Bronchial epithelial cell (primary cell): ENCODE measurements at regions not wholly inside any gene's neighbourhood (a gene's known extent, or its start where the extent isn't known, plus 50 kb on each side); places are given as distances from the start of the nearest gene placed in this dataset.

ENCODE experiments used
- DNase-seq: peaks from one replicate; pipeline ENCODE4 v3.0.0-alpha.2; 2010; ENCODE audit warnings: low read depth
- FAIRE-seq: peaks from 2 replicates; lab custom pipeline; 2011; peaks lifted over from hg19 to GRCh38; lab: Jason Lieb, UNC
- H3K27me3 ChIP-seq: 2 replicates; pipeline ENCODE4 v1.5.1; 2011; ENCODE audit warnings: low read length; ENCODE audit not compliant: control insufficient read depth, insufficient read depth
- H3K36me3 ChIP-seq: 2 replicates; pipeline ENCODE4 v1.5.1; 2011; ENCODE audit warnings: low read length; ENCODE audit not compliant: control insufficient read depth, insufficient read depth
- H3K4me3 ChIP-seq: 2 replicates; pipeline ENCODE4 v1.5.1; 2011; ENCODE audit warnings: mild to moderate bottlenecking, low read depth, low read length, control low read depth
- TF ChIP-seq, protein P1 (sequence below): IDR thresholded peaks from 2 replicates; pipeline ENCODE4 v1.5.1; 2011; ENCODE audit warnings: mild to moderate bottlenecking, moderate library complexity, low read length, control low read depth, inconsistent platforms; ENCODE audit not compliant: insufficient read depth, severe bottlenecking

DNA sequence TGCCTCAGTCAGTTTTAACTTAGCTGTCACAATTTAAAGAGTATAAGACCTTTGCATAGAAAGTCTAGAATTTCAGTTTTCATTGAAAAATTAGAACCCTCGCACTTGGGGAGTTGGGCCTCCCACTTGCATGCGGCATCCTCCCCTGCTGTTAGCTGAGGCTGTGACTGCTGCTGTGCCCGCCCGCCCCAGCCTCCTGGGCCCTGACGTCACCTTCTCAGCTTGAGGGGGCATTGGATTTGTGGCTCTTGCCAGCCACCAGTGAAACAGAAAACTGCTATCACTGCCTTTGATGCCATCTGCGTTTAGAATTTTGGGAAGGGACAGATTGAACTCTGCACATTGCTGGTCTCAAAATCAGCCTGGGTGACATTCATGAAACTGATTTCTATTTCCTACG lies 108.7 kb downstream of the CTTN start:
- FAIRE-seq = peak; percentile 23
- DNase-seq = no peak
- H3K4me3 ChIP-seq = no peak overlapping the region
- H3K36me3 ChIP-seq = no peaks in the 10 kb centered on the region
- no peaks in the 10 kb centered on the region for H3K27me3 ChIP-seq
- TF ChIP-seq, protein P1, sequence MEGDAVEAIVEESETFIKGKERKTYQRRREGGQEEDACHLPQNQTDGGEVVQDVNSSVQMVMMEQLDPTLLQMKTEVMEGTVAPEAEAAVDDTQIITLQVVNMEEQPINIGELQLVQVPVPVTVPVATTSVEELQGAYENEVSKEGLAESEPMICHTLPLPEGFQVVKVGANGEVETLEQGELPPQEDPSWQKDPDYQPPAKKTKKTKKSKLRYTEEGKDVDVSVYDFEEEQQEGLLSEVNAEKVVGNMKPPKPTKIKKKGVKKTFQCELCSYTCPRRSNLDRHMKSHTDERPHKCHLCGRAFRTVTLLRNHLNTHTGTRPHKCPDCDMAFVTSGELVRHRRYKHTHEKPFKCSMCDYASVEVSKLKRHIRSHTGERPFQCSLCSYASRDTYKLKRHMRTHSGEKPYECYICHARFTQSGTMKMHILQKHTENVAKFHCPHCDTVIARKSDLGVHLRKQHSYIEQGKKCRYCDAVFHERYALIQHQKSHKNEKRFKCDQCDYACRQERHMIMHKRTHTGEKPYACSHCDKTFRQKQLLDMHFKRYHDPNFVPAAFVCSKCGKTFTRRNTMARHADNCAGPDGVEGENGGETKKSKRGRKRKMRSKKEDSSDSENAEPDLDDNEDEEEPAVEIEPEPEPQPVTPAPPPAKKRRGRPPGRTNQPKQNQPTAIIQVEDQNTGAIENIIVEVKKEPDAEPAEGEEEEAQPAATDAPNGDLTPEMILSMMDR = no peak

DNA sequence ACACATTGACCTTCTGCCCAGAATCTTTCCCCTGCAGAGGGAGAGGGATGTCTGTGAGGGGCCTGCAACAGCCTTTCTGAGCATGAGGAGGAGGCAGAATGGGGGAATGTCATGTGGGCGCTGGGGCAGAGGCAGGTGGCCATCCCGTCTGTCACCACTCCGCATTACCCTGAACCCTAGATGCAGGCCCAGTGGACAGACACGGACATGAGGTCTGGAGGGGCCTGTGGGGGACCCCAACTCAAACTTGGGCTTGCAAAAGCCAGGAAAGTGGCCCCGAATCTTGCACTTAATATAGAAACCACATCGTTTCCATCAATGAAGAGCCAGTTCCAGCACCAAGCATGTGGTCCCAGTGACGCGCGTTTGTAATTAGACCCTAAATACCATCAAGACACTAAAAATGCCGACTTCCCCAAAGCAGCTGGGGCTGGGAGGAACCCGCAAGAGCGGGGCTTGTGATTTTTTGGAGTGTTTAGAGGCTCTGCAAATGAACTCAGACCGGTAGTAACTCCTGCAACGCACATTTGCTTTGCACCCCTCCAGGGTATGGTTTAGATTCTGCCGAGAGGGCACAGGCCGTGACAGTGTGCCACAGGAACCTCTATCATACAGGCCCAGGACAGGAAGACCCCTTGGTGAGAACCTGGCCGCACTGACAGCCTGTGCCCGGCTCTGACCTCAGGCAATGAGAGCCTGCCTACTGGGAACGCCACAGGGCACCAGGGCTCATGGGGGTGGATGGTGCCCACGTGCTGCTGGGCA lies 109.3 kb downstream of the CTTN start:
- no peak for DNase-seq
- FAIRE-seq = no peak

DNA sequence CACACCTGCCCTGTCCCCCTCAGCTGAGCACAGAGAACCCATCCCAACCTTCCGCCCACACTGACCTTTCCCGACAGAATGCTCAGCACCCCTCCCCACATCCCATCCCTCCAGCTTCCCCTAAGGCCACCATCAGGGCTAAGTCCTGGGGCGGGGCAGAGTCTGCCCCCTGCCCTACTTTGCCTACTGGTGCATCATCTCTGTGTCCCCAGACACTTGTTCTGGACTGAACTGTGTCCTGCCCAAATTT lies 109.8 kb downstream of the CTTN start:
- FAIRE-seq (no peak), DNase-seq (no peak)
- TF ChIP-seq, protein P1 = no peak
- Histone ChIP-seq H3K36me3 (no peaks in the 10 kb centered on the region), H3K27me3 (no peaks in the 10 kb centered on the region), H3K4me3 (no peak overlapping the region)

More for the DNA sequence above, 109.3 kb downstream of the CTTN start:
- Histone ChIP-seq H3K27me3 (no peaks in the 10 kb centered on the region), H3K4me3 (no peak overlapping the region), H3K36me3 (no peaks in the 10 kb centered on the region)
- TF ChIP-seq, protein P1 = no peak

DNA sequence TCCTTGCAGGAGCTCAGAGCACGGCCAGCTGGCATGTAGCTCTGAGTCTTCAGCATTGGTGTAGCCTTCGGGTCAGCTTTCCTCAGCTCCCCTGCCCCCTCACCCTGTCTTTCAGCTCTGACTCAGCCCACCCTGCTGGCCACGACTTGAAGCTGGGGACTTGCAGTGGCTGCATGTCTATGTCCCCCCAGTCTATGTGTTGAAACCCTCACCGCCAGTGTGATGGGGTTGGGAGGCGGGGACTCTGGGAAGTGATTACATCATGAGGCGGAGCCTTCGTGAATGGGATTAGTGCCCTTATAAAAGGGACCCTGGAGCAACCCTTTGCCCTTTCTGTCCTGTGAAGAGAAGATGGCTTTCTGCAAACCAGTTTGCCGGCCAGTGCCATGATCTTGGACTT lies 111.1 kb downstream of the CTTN start:
- FAIRE-seq = no peak
- H3K36me3 ChIP-seq = no peaks in the 10 kb centered on the region

DNA sequence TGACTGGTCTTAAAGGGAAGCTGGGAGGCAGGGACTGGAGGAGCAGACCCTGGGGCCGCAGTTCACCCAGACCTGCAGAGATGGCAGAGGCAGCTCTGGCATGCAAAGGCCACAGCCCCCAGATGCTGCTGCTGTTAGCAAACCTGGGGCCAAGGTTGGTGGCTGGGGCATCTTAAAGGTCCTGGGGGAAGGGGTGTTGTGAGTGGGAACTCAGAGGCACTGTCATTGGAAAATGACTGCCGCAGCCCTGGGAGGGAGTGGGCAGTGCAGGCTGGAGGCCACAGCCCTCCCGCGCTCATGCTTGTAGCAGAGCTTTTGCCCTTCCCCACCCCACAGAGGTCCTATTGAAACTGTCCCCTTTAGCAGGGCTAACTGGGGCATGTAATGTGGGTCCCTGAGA lies 111.8 kb downstream of the CTTN start:
- Histone ChIP-seq H3K4me3 (no peak overlapping the region), H3K36me3 (no peaks in the 10 kb centered on the region), H3K27me3 (no peaks in the 10 kb centered on the region)
- FAIRE-seq (no peak), DNase-seq (no peak)
- TF ChIP-seq, protein P1 = no peak

More for the DNA sequence above, 111.1 kb downstream of the CTTN start:
- no peak overlapping the region for H3K4me3 ChIP-seq
- TF ChIP-seq, protein P1 = no peak
- no peaks in the 10 kb centered on the region for H3K27me3 ChIP-seq
- DNase-seq = no peak

DNA sequence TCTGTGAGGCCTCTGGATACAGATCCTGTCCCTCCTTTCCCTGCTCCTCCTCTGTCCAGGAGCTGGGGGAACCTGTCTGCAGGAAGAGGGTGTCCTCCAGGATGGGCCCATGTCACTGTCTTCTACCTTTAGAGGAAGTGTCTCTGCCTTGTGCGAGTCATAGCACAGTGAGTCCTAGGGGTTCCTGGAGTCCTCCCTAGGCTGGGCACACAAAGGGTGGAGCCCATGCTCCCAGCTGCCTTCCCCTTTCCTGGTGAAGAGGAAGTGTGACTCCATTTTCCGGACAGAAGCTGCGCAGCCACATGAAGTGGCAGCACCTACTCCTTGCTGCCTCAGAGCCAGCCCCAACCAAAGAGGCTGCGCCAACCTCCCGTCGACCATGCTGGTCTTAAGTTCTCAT lies 112.2 kb downstream of the CTTN start:
- Histone ChIP-seq H3K36me3 (no peaks in the 10 kb centered on the region), H3K27me3 (no peaks in the 10 kb centered on the region), H3K4me3 (no peak overlapping the region)
- TF ChIP-seq, protein P1 = no peak
- FAIRE-seq (no peak), DNase-seq (no peak)
